WTC11 (cell line): ENCODE measurements at regions not wholly inside any gene's neighbourhood (a gene's known extent, or its start where the extent isn't known, plus 50 kb on each side); places are given as distances from the start of the nearest gene placed in this dataset.
A peak's percentile ranks its signal among the peaks of the same experiment; 100 is the strongest.

Experiments
- ATAC-seq: fragments of 200-7000 bp; cut with Tn5 transposase; 2 replicates; pipeline ENCODE4 v1.10.0; 2021; ENCODE audit warnings: mild to moderate bottlenecking, moderate library complexity
- CTCF ChIA-PET: fragments of 300-600 bp; sonication (Branson Sonifier 250); formaldehyde crosslinking; loops from one replicate; lab custom pipeline; 2021; ENCODE audit warnings: antibody characterized with exemption; lab: Charles Lee
- POLR2A ChIA-PET: fragments of 350-600 bp; sonication (Branson Sonifier 250); formaldehyde crosslinking; loops from one replicate; lab custom pipeline; 2021; ENCODE audit warnings: antibody characterized with exemption; lab: Charles Lee
- DNase-seq: peaks from one replicate; pipeline ENCODE4 v3.0.0; 2021; ENCODE audit warnings: low spot score
- H3K27ac Mint-ChIP-seq: 2 replicates; pipeline ENCODE4 v1.8.0; 2021; ENCODE audit warnings: mixed read lengths
- H3K27me3 Mint-ChIP-seq: 2 replicates; pipeline ENCODE4 v1.8.0; 2021; ENCODE audit warnings: low read depth, mild to moderate bottlenecking, moderate library complexity, mixed read lengths
- H3K36me3 Mint-ChIP-seq: 2 replicates; pipeline ENCODE4 v1.8.0; 2021; ENCODE audit warnings: mixed read lengths
- H3K4me1 Mint-ChIP-seq: 2 replicates; pipeline ENCODE4 v1.8.0; 2022; ENCODE audit warnings: mixed read lengths
- H3K4me3 Mint-ChIP-seq: 2 replicates; pipeline ENCODE4 v1.8.0; 2021; ENCODE audit warnings: mild to moderate bottlenecking, moderate library complexity, mixed read lengths
- H3K9me3 Mint-ChIP-seq: 2 replicates; pipeline ENCODE4 v1.8.0; 2021; ENCODE audit warnings: mixed read lengths
- CBFB ChIP-seq: sonication (generic); formaldehyde crosslinking; IDR thresholded peaks from 2 replicates; pipeline ENCODE4 v1.8.1; 2022; ENCODE audit warnings: mild to moderate bottlenecking, low read depth, missing genetic modification reagents
- CREM ChIP-seq: sonication (generic); formaldehyde crosslinking; IDR thresholded peaks from 2 replicates; pipeline ENCODE4 v1.8.1; 2022; ENCODE audit warnings: mild to moderate bottlenecking, missing genetic modification reagents, moderate library complexity
- ELF4 ChIP-seq: sonication (generic); formaldehyde crosslinking; IDR thresholded peaks from 2 replicates; pipeline ENCODE4 v1.8.1; 2022; ENCODE audit warnings: low read depth, mild to moderate bottlenecking, moderate library complexity, missing genetic modification reagents
- ETV6 ChIP-seq: sonication (generic); formaldehyde crosslinking; IDR thresholded peaks from 2 replicates; pipeline ENCODE4 v1.8.1; 2022; ENCODE audit warnings: mild to moderate bottlenecking, missing genetic modification reagents
- HMGA2 ChIP-seq: fragments of 250-450 bp; sonication (Bioruptor Pico); IDR thresholded peaks from 2 replicates; pipeline ENCODE4 v1.4.0; 2021; ENCODE audit warnings: mild to moderate bottlenecking, moderate library complexity
- JAZF1 ChIP-seq: fragments of 250-450 bp; sonication (Bioruptor Pico); IDR thresholded peaks from 2 replicates; pipeline ENCODE4 v1.9.0; 2021; ENCODE audit warnings: moderate library complexity, mild to moderate bottlenecking, inconsistent platforms
- KAT7 ChIP-seq: sonication (generic); formaldehyde crosslinking; IDR thresholded peaks from 2 replicates; pipeline ENCODE4 v1.8.1; 2023; ENCODE audit warnings: missing genetic modification reagents, mild to moderate bottlenecking, borderline replicate concordance
- MLX ChIP-seq: sonication (generic); formaldehyde crosslinking; IDR thresholded peaks from 2 replicates; pipeline ENCODE4 v1.8.1; 2023; ENCODE audit warnings: mild to moderate bottlenecking, missing genetic modification reagents, moderate library complexity
- NFYB ChIP-seq: sonication (generic); formaldehyde crosslinking; conservative IDR thresholded peaks from 2 replicates; pipeline ENCODE4 v1.8.0; 2022; ENCODE audit warnings: low read depth, missing genetic modification reagents
- SP1 ChIP-seq: sonication (generic); formaldehyde crosslinking; conservative IDR thresholded peaks from 2 replicates; pipeline ENCODE4 v1.8.1; 2022; ENCODE audit warnings: missing genetic modification reagents
- TEAD4 ChIP-seq: sonication (generic); formaldehyde crosslinking; IDR thresholded peaks from 2 replicates; pipeline ENCODE4 v1.8.0; 2022; ENCODE audit warnings: mild to moderate bottlenecking, missing genetic modification reagents
- TP53 ChIP-seq: sonication (generic); formaldehyde crosslinking; IDR thresholded peaks from 2 replicates; pipeline ENCODE4 v1.8.1; 2023; ENCODE audit warnings: mild to moderate bottlenecking, missing genetic modification reagents
- ZMAT4 ChIP-seq: fragments of 250-450 bp; sonication (Bioruptor Pico); IDR thresholded peaks from 2 replicates; pipeline ENCODE4 v1.9.0; 2021; ENCODE audit warnings: mild to moderate bottlenecking
- ZNF416 ChIP-seq: fragments of 250-450 bp; sonication (Bioruptor Pico); IDR thresholded peaks from 2 replicates; pipeline ENCODE4 v1.9.0; 2021; ENCODE audit warnings: mild to moderate bottlenecking, inconsistent platforms
- TF ChIP-seq, protein P1 (sequence below): fragments of 250-450 bp; sonication (Bioruptor Pico); IDR thresholded peaks from 2 replicates; pipeline ENCODE4 v1.8.0; 2021; ENCODE audit warnings: mild to moderate bottlenecking
- TF ChIP-seq, protein P2 (sequence below): sonication (generic); formaldehyde crosslinking; IDR thresholded peaks from 2 replicates; pipeline ENCODE4 v1.8.0; 2022; ENCODE audit warnings: mild to moderate bottlenecking, missing genetic modification reagents
- TF ChIP-seq, protein P3 (sequence below): sonication (generic); formaldehyde crosslinking; IDR thresholded peaks from 2 replicates; pipeline ENCODE4 v1.8.1; 2023; ENCODE audit warnings: mild to moderate bottlenecking, missing genetic modification reagents, borderline replicate concordance

DNA sequence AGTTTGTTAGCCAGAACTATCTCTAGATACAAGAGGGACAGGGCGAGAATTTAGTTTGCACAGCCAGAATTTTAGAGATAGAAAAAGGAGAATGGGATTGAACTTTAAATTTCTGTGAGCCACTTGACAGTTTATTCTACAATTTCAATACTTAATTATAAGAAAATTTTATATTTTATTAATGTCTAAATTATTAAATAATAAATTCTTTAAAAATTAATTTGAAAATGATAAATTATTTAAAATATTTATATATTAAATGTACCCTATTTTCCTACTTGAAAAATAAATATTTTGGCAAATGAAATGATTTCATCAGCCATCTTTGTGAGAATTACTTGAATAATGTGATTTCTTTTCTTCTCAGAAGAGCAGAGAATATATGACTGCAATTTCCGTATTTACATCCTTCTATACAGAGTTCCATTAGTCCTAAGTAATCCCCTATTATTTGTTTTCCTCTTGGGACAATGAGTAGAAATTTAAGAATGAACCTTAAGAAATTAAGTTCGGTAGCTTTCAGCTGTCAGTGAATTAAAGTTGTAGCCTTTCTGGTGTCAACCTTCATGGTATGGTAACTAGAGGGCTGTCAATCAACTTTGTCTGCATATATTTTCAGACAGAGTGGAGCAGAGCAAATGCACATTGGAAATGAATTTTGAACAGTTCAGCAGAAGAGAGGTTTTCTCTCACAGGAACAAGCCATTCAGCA is 763.9 kb downstream of the PCDH18 start:
- Mint-ChIP-seq H3K4me3 (no peak overlapping the region), H3K4me1 (peaks cover 14% of the 10 kb centered on the region)
- no peak for DNase-seq
- POLR2A ChIA-PET, result no interaction called here
- ATAC-seq, result no peak
- no peak for TF ChIP-seq JAZF1 (CRISPR knock-in tag)
- TF ChIP-seq HMGA2 (CRISPR knock-in tag), result peak; percentile 91
- TF ChIP-seq, all 79 proteins: peak for 1
- Mint-ChIP-seq H3K9me3 (peaks cover 27% of the 10 kb centered on the region), H3K27me3 (no peaks in the 10 kb centered on the region), H3K27ac (no peak overlapping the region), H3K36me3 (peaks cover 19% of the 10 kb centered on the region)
- CTCF ChIA-PET, result no interaction called here

DNA sequence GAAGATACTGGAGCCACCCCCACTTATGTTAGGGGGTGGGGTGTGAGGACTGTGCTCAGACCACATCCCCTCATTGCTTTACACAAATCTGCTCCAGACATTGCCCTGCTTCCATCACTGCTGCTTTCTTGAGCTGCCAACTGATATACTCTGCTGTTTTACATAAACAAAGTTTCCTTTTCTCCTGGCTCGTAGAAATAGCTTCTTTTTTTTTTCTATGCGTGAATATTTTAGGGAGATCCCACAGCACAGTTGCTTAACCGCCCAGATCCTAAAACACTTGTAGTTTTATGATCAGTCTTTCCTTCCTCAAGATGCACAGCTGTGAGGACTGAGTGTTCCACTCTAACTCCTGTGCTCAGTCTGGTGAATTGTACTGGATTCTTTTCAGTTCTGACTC is 768.4 kb downstream of the PCDH18 start:
- peaks cover 17% of the 10 kb centered on the region for H3K4me1 Mint-ChIP-seq
- H3K4me3 Mint-ChIP-seq, result no peak overlapping the region
- 0 out of 2 replicates have a peak overlapping the region, but pooled peaks have one; percentile 12 for H3K27ac Mint-ChIP-seq
- ChIA-PET POLR2A (no interaction called here), CTCF (no interaction called here)
- no peaks in the 10 kb centered on the region for H3K27me3 Mint-ChIP-seq
- TF ChIP-seq, protein P1, sequence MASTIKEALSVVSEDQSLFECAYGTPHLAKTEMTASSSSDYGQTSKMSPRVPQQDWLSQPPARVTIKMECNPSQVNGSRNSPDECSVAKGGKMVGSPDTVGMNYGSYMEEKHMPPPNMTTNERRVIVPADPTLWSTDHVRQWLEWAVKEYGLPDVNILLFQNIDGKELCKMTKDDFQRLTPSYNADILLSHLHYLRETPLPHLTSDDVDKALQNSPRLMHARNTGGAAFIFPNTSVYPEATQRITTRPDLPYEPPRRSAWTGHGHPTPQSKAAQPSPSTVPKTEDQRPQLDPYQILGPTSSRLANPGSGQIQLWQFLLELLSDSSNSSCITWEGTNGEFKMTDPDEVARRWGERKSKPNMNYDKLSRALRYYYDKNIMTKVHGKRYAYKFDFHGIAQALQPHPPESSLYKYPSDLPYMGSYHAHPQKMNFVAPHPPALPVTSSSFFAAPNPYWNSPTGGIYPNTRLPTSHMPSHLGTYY (CRISPR knock-in tag), result no peak
- TF ChIP-seq TP53 (CRISPR knock-in tag), result no peak
- no peak for TF ChIP-seq KAT7 (CRISPR knock-in tag)
- no peak for TF ChIP-seq ETV6
- TF ChIP-seq NFYB (CRISPR knock-in tag), result no peak
- TF ChIP-seq ELF4, result no peak
- TF ChIP-seq, protein P2, sequence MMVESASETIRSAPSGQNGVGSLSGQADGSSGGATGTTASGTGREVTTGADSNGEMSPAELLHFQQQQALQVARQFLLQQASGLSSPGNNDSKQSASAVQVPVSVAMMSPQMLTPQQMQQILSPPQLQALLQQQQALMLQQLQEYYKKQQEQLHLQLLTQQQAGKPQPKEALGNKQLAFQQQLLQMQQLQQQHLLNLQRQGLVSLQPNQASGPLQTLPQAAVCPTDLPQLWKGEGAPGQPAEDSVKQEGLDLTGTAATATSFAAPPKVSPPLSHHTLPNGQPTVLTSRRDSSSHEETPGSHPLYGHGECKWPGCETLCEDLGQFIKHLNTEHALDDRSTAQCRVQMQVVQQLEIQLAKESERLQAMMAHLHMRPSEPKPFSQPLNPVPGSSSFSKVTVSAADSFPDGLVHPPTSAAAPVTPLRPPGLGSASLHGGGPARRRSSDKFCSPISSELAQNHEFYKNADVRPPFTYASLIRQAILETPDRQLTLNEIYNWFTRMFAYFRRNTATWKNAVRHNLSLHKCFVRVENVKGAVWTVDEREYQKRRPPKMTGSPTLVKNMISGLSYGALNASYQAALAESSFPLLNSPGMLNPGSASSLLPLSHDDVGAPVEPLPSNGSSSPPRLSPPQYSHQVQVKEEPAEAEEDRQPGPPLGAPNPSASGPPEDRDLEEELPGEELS (CRISPR knock-in tag), result no peak
- no peak for TF ChIP-seq MLX (CRISPR knock-in tag)
- no peak for TF ChIP-seq SP1 (CRISPR knock-in tag)
- TF ChIP-seq ZMAT4 (CRISPR knock-in tag), result no peak
- TF ChIP-seq CREM (CRISPR knock-in tag), result no peak
- TF ChIP-seq, protein P3, sequence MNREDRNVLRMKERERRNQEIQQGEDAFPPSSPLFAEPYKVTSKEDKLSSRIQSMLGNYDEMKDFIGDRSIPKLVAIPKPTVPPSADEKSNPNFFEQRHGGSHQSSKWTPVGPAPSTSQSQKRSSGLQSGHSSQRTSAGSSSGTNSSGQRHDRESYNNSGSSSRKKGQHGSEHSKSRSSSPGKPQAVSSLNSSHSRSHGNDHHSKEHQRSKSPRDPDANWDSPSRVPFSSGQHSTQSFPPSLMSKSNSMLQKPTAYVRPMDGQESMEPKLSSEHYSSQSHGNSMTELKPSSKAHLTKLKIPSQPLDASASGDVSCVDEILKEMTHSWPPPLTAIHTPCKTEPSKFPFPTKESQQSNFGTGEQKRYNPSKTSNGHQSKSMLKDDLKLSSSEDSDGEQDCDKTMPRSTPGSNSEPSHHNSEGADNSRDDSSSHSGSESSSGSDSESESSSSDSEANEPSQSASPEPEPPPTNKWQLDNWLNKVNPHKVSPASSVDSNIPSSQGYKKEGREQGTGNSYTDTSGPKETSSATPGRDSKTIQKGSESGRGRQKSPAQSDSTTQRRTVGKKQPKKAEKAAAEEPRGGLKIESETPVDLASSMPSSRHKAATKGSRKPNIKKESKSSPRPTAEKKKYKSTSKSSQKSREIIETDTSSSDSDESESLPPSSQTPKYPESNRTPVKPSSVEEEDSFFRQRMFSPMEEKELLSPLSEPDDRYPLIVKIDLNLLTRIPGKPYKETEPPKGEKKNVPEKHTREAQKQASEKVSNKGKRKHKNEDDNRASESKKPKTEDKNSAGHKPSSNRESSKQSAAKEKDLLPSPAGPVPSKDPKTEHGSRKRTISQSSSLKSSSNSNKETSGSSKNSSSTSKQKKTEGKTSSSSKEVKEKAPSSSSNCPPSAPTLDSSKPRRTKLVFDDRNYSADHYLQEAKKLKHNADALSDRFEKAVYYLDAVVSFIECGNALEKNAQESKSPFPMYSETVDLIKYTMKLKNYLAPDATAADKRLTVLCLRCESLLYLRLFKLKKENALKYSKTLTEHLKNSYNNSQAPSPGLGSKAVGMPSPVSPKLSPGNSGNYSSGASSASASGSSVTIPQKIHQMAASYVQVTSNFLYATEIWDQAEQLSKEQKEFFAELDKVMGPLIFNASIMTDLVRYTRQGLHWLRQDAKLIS (CRISPR knock-in tag), result no peak
- no peak for TF ChIP-seq CBFB (CRISPR knock-in tag)
- TF ChIP-seq ZNF416 (CRISPR knock-in tag), result no peak
- TF ChIP-seq TEAD4 (CRISPR knock-in tag), result no peak
- DNase-seq, result no peak
- H3K9me3 Mint-ChIP-seq, result peaks cover 13% of the 10 kb centered on the region
- peaks cover 6% of the 10 kb centered on the region; the same call in 1 of the 2 replicates for H3K36me3 Mint-ChIP-seq
- ATAC-seq, result peak; percentile 69
